ENCODE measurements at regions not wholly inside any gene's neighbourhood (a gene's known extent, or its start where the extent isn't known, plus 50 kb on each side); places are given as distances from the start of the nearest gene placed in this dataset.
"Not testable (repeated sequence)": the region's sequence is repeated elsewhere in the genome, so short reads cannot be mapped to it uniquely, and the experiment has no call there.

DNA sequence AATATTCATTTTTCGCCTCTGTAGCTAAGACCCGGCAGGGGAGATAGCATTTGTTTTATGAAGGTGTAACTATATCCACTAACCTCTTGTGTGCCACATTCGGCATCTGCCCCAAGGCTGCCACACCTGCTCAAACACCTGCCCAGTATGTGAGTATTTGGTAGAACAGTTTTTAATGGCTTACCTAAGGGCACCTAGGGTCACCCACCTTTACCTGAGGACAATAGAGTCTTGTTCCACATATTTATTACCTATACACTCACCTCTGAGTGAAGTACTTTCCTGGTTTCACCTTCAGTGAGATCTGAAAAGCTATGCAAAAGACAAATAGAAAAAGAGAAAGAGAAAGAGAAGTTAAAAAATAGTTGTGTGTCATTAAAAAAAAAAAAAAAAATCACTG lies 68.0 kb upstream of the PIP5K1B start:
- ChIA-PET CTCF (interaction anchor here (1.1 to 1.3 kb wide), 2 partner anchors 77 to 220 kb away, joined by 3 read pairs; no protein-coding TSS in a partner anchor), POLR2A (no interaction called here)
- no peaks in the 10 kb centered on the region; the same call in 1 of the 2 replicates for H3K27me3 Mint-ChIP-seq (ENCODE audit: low read depth)
- no peaks in the 10 kb centered on the region for H3K9me3 Mint-ChIP-seq
- H3K36me3 Mint-ChIP-seq = no peaks in the 10 kb centered on the region
- H3K4me1 Mint-ChIP-seq = no peaks in the 10 kb centered on the region; the same call in 1 of the 2 replicates
- H3K4me3 Mint-ChIP-seq = no peak overlapping the region
- H3K27ac Mint-ChIP-seq = no peak overlapping the region
- TF ChIP-seq, protein P1, sequence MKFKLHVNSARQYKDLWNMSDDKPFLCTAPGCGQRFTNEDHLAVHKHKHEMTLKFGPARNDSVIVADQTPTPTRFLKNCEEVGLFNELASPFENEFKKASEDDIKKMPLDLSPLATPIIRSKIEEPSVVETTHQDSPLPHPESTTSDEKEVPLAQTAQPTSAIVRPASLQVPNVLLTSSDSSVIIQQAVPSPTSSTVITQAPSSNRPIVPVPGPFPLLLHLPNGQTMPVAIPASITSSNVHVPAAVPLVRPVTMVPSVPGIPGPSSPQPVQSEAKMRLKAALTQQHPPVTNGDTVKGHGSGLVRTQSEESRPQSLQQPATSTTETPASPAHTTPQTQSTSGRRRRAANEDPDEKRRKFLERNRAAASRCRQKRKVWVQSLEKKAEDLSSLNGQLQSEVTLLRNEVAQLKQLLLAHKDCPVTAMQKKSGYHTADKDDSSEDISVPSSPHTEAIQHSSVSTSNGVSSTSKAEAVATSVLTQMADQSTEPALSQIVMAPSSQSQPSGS (CRISPR knock-in tag; IDR thresholded peaks at IDR 0.05; ENCODE audit: borderline replicate concordance, low read depth) = no peak
- TF ChIP-seq TEAD1 (CRISPR knock-in tag; IDR thresholded peaks at IDR 0.05) (no peak), SP1 (CRISPR knock-in tag; conservative IDR thresholded peaks at IDR 0.05) (no peak), KAT7 (CRISPR knock-in tag; IDR thresholded peaks at IDR 0.05; ENCODE audit: borderline replicate concordance) (no peak), JUN (CRISPR knock-in tag; IDR thresholded peaks at IDR 0.05) (no peak), ZNF232 (CRISPR knock-in tag; IDR thresholded peaks at IDR 0.05) (no peak), ZNF423 (CRISPR knock-in tag; IDR thresholded peaks at IDR 0.05) (no peak)
- TF ChIP-seq, protein P2, sequence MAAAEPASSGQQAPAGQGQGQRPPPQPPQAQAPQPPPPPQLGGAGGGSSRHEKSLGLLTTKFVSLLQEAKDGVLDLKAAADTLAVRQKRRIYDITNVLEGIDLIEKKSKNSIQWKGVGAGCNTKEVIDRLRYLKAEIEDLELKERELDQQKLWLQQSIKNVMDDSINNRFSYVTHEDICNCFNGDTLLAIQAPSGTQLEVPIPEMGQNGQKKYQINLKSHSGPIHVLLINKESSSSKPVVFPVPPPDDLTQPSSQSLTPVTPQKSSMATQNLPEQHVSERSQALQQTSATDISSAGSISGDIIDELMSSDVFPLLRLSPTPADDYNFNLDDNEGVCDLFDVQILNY (CRISPR knock-in tag; IDR thresholded peaks at IDR 0.05) = no peak
- TF ChIP-seq, protein P3, sequence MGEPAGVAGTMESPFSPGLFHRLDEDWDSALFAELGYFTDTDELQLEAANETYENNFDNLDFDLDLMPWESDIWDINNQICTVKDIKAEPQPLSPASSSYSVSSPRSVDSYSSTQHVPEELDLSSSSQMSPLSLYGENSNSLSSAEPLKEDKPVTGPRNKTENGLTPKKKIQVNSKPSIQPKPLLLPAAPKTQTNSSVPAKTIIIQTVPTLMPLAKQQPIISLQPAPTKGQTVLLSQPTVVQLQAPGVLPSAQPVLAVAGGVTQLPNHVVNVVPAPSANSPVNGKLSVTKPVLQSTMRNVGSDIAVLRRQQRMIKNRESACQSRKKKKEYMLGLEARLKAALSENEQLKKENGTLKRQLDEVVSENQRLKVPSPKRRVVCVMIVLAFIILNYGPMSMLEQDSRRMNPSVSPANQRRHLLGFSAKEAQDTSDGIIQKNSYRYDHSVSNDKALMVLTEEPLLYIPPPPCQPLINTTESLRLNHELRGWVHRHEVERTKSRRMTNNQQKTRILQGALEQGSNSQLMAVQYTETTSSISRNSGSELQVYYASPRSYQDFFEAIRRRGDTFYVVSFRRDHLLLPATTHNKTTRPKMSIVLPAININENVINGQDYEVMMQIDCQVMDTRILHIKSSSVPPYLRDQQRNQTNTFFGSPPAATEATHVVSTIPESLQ (CRISPR knock-in tag; IDR thresholded peaks at IDR 0.05) = no peak
- TF ChIP-seq, protein P4, sequence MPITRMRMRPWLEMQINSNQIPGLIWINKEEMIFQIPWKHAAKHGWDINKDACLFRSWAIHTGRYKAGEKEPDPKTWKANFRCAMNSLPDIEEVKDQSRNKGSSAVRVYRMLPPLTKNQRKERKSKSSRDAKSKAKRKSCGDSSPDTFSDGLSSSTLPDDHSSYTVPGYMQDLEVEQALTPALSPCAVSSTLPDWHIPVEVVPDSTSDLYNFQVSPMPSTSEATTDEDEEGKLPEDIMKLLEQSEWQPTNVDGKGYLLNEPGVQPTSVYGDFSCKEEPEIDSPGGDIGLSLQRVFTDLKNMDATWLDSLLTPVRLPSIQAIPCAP (CRISPR knock-in tag; IDR thresholded peaks at IDR 0.05) = no peak
- TF ChIP-seq, protein P5, sequence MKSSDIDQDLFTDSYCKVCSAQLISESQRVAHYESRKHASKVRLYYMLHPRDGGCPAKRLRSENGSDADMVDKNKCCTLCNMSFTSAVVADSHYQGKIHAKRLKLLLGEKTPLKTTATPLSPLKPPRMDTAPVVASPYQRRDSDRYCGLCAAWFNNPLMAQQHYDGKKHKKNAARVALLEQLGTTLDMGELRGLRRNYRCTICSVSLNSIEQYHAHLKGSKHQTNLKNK (CRISPR knock-in tag; IDR thresholded peaks at IDR 0.05) = no peak
- TF ChIP-seq, protein P6, sequence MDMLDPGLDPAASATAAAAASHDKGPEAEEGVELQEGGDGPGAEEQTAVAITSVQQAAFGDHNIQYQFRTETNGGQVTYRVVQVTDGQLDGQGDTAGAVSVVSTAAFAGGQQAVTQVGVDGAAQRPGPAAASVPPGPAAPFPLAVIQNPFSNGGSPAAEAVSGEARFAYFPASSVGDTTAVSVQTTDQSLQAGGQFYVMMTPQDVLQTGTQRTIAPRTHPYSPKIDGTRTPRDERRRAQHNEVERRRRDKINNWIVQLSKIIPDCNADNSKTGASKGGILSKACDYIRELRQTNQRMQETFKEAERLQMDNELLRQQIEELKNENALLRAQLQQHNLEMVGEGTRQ (CRISPR knock-in tag; IDR thresholded peaks at IDR 0.05) = no peak
- TF ChIP-seq, protein P7, sequence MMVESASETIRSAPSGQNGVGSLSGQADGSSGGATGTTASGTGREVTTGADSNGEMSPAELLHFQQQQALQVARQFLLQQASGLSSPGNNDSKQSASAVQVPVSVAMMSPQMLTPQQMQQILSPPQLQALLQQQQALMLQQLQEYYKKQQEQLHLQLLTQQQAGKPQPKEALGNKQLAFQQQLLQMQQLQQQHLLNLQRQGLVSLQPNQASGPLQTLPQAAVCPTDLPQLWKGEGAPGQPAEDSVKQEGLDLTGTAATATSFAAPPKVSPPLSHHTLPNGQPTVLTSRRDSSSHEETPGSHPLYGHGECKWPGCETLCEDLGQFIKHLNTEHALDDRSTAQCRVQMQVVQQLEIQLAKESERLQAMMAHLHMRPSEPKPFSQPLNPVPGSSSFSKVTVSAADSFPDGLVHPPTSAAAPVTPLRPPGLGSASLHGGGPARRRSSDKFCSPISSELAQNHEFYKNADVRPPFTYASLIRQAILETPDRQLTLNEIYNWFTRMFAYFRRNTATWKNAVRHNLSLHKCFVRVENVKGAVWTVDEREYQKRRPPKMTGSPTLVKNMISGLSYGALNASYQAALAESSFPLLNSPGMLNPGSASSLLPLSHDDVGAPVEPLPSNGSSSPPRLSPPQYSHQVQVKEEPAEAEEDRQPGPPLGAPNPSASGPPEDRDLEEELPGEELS (CRISPR knock-in tag; IDR thresholded peaks at IDR 0.05) = no peak
- TF ChIP-seq, protein P8, sequence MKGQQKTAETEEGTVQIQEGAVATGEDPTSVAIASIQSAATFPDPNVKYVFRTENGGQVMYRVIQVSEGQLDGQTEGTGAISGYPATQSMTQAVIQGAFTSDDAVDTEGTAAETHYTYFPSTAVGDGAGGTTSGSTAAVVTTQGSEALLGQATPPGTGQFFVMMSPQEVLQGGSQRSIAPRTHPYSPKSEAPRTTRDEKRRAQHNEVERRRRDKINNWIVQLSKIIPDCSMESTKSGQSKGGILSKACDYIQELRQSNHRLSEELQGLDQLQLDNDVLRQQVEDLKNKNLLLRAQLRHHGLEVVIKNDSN (CRISPR knock-in tag; IDR thresholded peaks at IDR 0.05) = no peak
- ATAC-seq (no peak), DNase-seq (ENCODE audit: low spot score) (no peak)

DNA sequence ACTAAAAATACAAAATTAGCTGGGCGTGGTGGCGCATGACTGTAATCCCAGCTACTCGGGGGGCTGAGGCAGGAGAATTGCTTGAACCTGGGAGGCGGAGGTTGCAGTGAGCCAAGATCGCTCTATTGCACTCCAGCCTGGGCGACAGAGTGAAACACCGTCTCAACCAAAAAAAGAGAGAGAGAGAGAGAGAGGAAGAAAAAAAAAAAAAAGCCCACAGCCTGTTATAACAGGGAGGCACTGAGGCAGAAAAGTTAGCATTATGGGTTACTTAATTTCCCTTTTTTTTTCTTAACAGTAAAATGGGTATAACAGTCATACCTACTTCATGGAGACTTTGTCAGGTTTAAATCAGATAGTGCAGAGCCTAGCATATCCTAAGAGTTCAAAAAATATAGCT lies 65.8 kb upstream of the PIP5K1B start:
- H3K36me3 Mint-ChIP-seq, CTCF ChIA-PET, H3K9me3 Mint-ChIP-seq: not testable (repeated sequence)

More for the DNA sequence above, 65.8 kb upstream of the PIP5K1B start:
- H3K4me1 Mint-ChIP-seq; H3K27ac Mint-ChIP-seq; ATAC-seq; H3K4me3 Mint-ChIP-seq; H3K27me3 Mint-ChIP-seq (ENCODE audit: low read depth); POLR2A ChIA-PET; DNase-seq (ENCODE audit: low spot score): not testable (repeated sequence)

Data from WTC11 (cell line).